GM12878 (cell line): ENCODE measurements at regions not wholly inside any gene's neighbourhood (a gene's known extent, or its start where the extent isn't known, plus 50 kb on each side); places are given as distances from the start of the nearest gene placed in this dataset.

Experiments
- ATAC-seq: fragments of 200-7000 bp; cut with Tn5 transposase; 3 replicates; pipeline ENCODE4 v1.9.1; 2020; ENCODE audit warnings: mild to moderate bottlenecking, moderate library complexity
- BruUV-seq: library from RNA; stranded (reverse); fragments of 400-500 nt; replicated peaks from 2 replicates; lab custom pipeline; 2021; lab: Mats Ljungman, UMichigan
- CTCF ChIA-PET: fragments of 300-600 bp; sonication (Branson Sonifier 250); formaldehyde crosslinking; extraction: SDS; loops from one replicate; lab custom pipeline; 2021; ENCODE audit warnings: inconsistent platforms; lab: Yijun Ruan, JAX
- POLR2A ChIA-PET: fragments of 350-600 bp; formaldehyde crosslinking; extraction: SDS; loops from one replicate; lab custom pipeline; 2021; ENCODE audit warnings: inconsistent platforms; lab: Charles Lee
- RAD21 ChIA-PET: fragments of 300-600 bp; sonication (Branson Sonifier 250); formaldehyde crosslinking; loops from one replicate; lab custom pipeline; 2023; ENCODE audit warnings: antibody characterized with exemption; ENCODE audit not compliant: unreplicated experiment; lab: Charles Lee
- SMC1A ChIA-PET: fragments of 300-600 bp; sonication (Branson Sonifier 250); formaldehyde crosslinking; loops from one replicate; lab custom pipeline; 2023; ENCODE audit not compliant: unreplicated experiment, uncharacterized antibody; lab: Charles Lee
- DNase-seq: peaks from one replicate; pipeline ENCODE4 v3.0.0-alpha.2; 2011; ENCODE audit warnings: low read depth, low spot score
- FAIRE-seq: peaks from 3 replicates; lab custom pipeline; 2011; peaks lifted over from hg19 to GRCh38; lab: Jason Lieb, UNC
- H2AFZ ChIP-seq: 2 replicates; pipeline ENCODE4 v1.6.0; 2011; ENCODE audit warnings: low read depth, low read length, control low read depth; ENCODE audit not compliant: control insufficient read depth
- H3K27ac ChIP-seq: 2 replicates; pipeline ENCODE4 v1.5.1; 2011; ENCODE audit warnings: control low read depth; ENCODE audit not compliant: control insufficient read depth, insufficient read depth
- H3K27me3 ChIP-seq, 2 experiments: replicated peaks in 1 of 2; 2 replicates each; pipeline versions ENCODE4 v1.6.0 to v1.6.1; 2011; ENCODE audit warnings: low read length in 1 of 2; ENCODE audit not compliant: control insufficient read depth in 2 of 2, insufficient read depth in 2 of 2
- H3K36me3 ChIP-seq, 2 experiments: 2 replicates each; pipeline ENCODE4 v1.5.1; 2011; ENCODE audit warnings: low read length in 1 of 2; ENCODE audit not compliant: control insufficient read depth in 2 of 2, insufficient read depth in 2 of 2
- H3K4me1 ChIP-seq: 2 replicates; pipeline ENCODE4 v1.6.1; 2011; ENCODE audit warnings: mild to moderate bottlenecking, low read length, moderate library complexity, mixed read lengths; ENCODE audit not compliant: control insufficient read depth, insufficient read depth
- H3K4me2 ChIP-seq: 2 replicates; pipeline ENCODE4 v1.6.0; 2011; ENCODE audit warnings: control low read depth; ENCODE audit not compliant: control insufficient read depth, insufficient read depth
- H3K4me3 ChIP-seq: fragments of 200-600 bp; sonication (generic); 2 replicates; pipeline ENCODE4 v1.5.1; 2016
- H3K79me2 ChIP-seq: 2 replicates; pipeline ENCODE4 v1.6.0; 2011; ENCODE audit warnings: low read length; ENCODE audit not compliant: control insufficient read depth, insufficient read depth
- H3K9ac ChIP-seq: 2 replicates; pipeline ENCODE4 v1.8.0; 2011; ENCODE audit warnings: low read length, control low read depth, mixed read lengths; ENCODE audit not compliant: control insufficient read depth, insufficient read depth
- H3K9me3 ChIP-seq: replicated peaks from 3 replicates; pipeline ENCODE4 v1.5.1; 2011; ENCODE audit warnings: mild to moderate bottlenecking, low read length; ENCODE audit not compliant: control insufficient read depth, insufficient read depth
- H4K20me1 ChIP-seq: 2 replicates; pipeline ENCODE4 v1.6.0; 2011; ENCODE audit not compliant: control insufficient read depth, insufficient read depth
- BACH1 ChIP-seq: fragments of 450-650 bp; IDR thresholded peaks from 2 replicates; pipeline ENCODE4 v1.6.1; 2017; ENCODE audit warnings: mild to moderate bottlenecking, borderline replicate concordance
- EP300 ChIP-seq, 2 experiments: fragments of 150-350 bp in 1 of 2; IDR thresholded peaks; 2 replicates each; pipeline ENCODE4 v1.6.1; 2011 to 2012; ENCODE audit warnings: low read depth in 2 of 2, low read length in 2 of 2, borderline replicate concordance in 1 of 2, improper control_type of control experiment in 1 of 2, inconsistent platforms in 1 of 2; ENCODE audit not compliant: control insufficient read depth in 1 of 2
- IRF4 ChIP-seq: IDR thresholded peaks from 2 replicates; pipeline ENCODE4 v1.6.1; 2011; ENCODE audit warnings: low read depth, low read length
- PML ChIP-seq: IDR thresholded peaks from 2 replicates; pipeline ENCODE4 v1.6.1; 2012; ENCODE audit warnings: low read length, inconsistent platforms
- SIX5 ChIP-seq: IDR thresholded peaks from 2 replicates; pipeline ENCODE4 v1.6.1; 2011; ENCODE audit warnings: mild to moderate bottlenecking, low read depth, low read length, moderate library complexity; ENCODE audit not compliant: severe bottlenecking
- WGBS: methylation state at CpG from one replicate; pipeline ENCODE4 v1.1.6; 2016; ENCODE audit warnings: low lambda C conversion rate; ENCODE audit not compliant: insufficient replicate concordance, insufficient coverage; ENCODE audit errors: missing lambda C conversion rate; 5-methylcytosine and 5-hydroxymethylcytosine counted together
- in situ Hi-C: fragments of 300-500 bp; cut with MboI; formaldehyde crosslinking; loops from 9 replicates; pipeline ENCODE4 v1.14.3; 2018; ENCODE audit warnings: mixed read lengths
- intact Hi-C: fragments of 100-400 bp; cut with micrococcal nuclease; formaldehyde crosslinking; loops from one replicate; pipeline ENCODE4 v1.14.2; 2022; ENCODE audit not compliant: unreplicated experiment
- TF ChIP-seq, protein P1 (sequence below): fragments of 150-350 bp; IDR thresholded peaks from 2 replicates; pipeline ENCODE4 v1.6.1; 2016; ENCODE audit warnings: low read depth, low read length

GRCh38 chr2:7887441-7887840 is 794.4 kb upstream of the ID2 start (continued):
- TF ChIP-seq, protein P1, sequence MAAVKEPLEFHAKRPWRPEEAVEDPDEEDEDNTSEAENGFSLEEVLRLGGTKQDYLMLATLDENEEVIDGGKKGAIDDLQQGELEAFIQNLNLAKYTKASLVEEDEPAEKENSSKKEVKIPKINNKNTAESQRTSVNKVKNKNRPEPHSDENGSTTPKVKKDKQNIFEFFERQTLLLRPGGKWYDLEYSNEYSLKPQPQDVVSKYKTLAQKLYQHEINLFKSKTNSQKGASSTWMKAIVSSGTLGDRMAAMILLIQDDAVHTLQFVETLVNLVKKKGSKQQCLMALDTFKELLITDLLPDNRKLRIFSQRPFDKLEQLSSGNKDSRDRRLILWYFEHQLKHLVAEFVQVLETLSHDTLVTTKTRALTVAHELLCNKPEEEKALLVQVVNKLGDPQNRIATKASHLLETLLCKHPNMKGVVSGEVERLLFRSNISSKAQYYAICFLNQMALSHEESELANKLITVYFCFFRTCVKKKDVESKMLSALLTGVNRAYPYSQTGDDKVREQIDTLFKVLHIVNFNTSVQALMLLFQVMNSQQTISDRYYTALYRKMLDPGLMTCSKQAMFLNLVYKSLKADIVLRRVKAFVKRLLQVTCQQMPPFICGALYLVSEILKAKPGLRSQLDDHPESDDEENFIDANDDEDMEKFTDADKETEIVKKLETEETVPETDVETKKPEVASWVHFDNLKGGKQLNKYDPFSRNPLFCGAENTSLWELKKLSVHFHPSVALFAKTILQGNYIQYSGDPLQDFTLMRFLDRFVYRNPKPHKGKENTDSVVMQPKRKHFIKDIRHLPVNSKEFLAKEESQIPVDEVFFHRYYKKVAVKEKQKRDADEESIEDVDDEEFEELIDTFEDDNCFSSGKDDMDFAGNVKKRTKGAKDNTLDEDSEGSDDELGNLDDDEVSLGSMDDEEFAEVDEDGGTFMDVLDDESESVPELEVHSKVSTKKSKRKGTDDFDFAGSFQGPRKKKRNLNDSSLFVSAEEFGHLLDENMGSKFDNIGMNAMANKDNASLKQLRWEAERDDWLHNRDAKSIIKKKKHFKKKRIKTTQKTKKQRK: no peak
- TF ChIP-seq EP300 (IDR thresholded peaks at IDR 0.05; ENCODE audit: borderline replicate concordance in 1 of 2, control insufficient read depth in 1 of 2, low read depth in 2 of 2, low read length in 2 of 2): no peak
- TF ChIP-seq IRF4: no peak
- TF ChIP-seq PML: no peak
- no peak for TF ChIP-seq BACH1

GRCh38 chr2:7888876-7889275 is 793.0 kb upstream of the ID2 start:
- ChIA-PET RAD21 (no interaction called here), SMC1A (no interaction called here), CTCF (interaction anchor here (0.9 kb wide), 1 partner anchor 9 kb away, joined by 3 read pairs; no protein-coding TSS in a partner anchor), POLR2A (no interaction called here)
- Histone ChIP-seq H3K27ac (no peak overlapping the region), H3K4me1 (no peaks in the 10 kb centered on the region), H3K36me3 (no peaks in the 10 kb centered on the region), H3K4me2 (no peak overlapping the region), H3K9me3 (no peaks in the 10 kb centered on the region; the same call in 2 of the 3 replicates), H3K4me3 (no peak overlapping the region), H4K20me1 (no peaks in the 10 kb centered on the region), H3K79me2 (no peaks in the 10 kb centered on the region), H3K9ac (no peak overlapping the region), H3K27me3 (no peaks in the 10 kb centered on the region), H2AFZ (no peak overlapping the region)
- WGBS: 20% methylated on average over 4 of the region's 4 CpGs
- no peak for DNase-seq
- no TSS peak for BruUV-seq
- no peak for TF ChIP-seq SIX5
- intact Hi-C loops: no loop called here
- no peak for ATAC-seq
- in situ Hi-C loops: no loop called here
- no peak for FAIRE-seq
